PC-9 (cell line): ENCODE measurements at regions not wholly inside any gene's neighbourhood (a gene's known extent, or its start where the extent isn't known, plus 50 kb on each side); places are given as distances from the start of the nearest gene placed in this dataset.

ENCODE experiments used
- CTCF ChIP-seq: fragments of 200-600 bp; sonication (generic); conservative IDR thresholded peaks from 2 replicates; pipeline ENCODE4 v1.6.1; 2017; ENCODE audit warnings: mixed run types, antibody characterized with exemption, mild to moderate bottlenecking, moderate library complexity
- EZH2 ChIP-seq: fragments of 200-600 bp; sonication (generic); IDR thresholded peaks from 2 replicates; pipeline ENCODE4 v1.8.0; 2017; ENCODE audit warnings: antibody characterized with exemption, low read depth

DNA sequence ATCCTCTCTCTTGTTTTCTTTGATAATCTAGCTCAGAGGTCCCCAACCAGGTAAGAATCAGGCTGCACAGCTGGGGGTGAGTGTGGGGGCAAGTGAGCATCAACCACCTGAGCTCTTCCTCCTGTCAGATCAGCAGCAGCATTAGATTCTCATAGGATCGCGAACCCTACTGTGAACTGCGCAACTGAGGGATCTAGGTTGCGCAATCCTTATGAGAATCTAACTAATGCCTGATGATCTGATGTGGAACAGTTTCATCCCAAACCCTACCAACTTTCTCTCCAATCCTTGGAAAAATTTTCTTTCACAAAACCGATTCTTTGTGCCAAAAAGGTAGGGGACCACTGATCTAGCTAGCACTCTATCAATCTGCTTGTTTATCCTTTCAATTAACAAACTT, 678.3 kb downstream of the CBLN2 start:
- TF ChIP-seq CTCF: no peak
- TF ChIP-seq EZH2: no peak
